T-cell (primary cell): ENCODE measurements at regions not wholly inside any gene's neighbourhood (a gene's known extent, or its start where the extent isn't known, plus 50 kb on each side); places are given as distances from the start of the nearest gene placed in this dataset.
"Not testable (repeated sequence)": the region's sequence is repeated elsewhere in the genome, so short reads cannot be mapped to it uniquely, and the experiment has no call there.

ENCODE experiments used
- ATAC-seq, 4 experiments: fragments of 200-7000 bp in 3 of 4; fragments of 150-1000 bp in 1 of 4; cut with Tn5 transposase; replicated peaks in 1 of 4; 1 replicate in 3 of 4; 2 replicates in 1 of 4; pipeline ENCODE4 v1.10.0; 2021; ENCODE audit warnings: moderate library complexity in 3 of 4, mild to moderate bottlenecking in 2 of 4, moderate number of reproducible peaks in 1 of 4
- CTCF ChIA-PET, 2 donors: fragments of 300-600 bp; sonication (Branson Sonifier 250); formaldehyde crosslinking; loops; one replicate each; lab custom pipeline; 2022; ENCODE audit warnings: antibody characterized with exemption in 2 of 2; lab: Charles Lee
- POLR2A ChIA-PET, 2 donors: fragments of 300-600 bp; sonication (Branson Sonifier 250); formaldehyde crosslinking; loops; one replicate each; lab custom pipeline; 2022; ENCODE audit warnings: antibody characterized with exemption in 2 of 2; lab: Charles Lee
- DNase-seq, 35 experiments: peaks; one replicate each; pipeline versions ENCODE4 v3.0.0 to v3.0.0-alpha.2; 2013 to 2023
- H3K27ac ChIP-seq: one replicate; pipeline ENCODE4 v1.5.1; 2013; ENCODE audit warnings: low read length
- H3K27me3 ChIP-seq, 2 experiments: replicated peaks in 1 of 2; 1 replicate in 1 of 2; 2 replicates in 1 of 2; pipeline versions ENCODE4 v1.6.1 to v1.7.0; 2013; ENCODE audit warnings: low read length in 1 of 2, mixed read lengths in 1 of 2; ENCODE audit not compliant: control insufficient read depth in 2 of 2, insufficient read depth in 2 of 2; ENCODE audit errors: extremely low read depth in 1 of 2
- H3K36me3 ChIP-seq, 2 donors: 1 replicate in 1 of 2; 2 replicates in 1 of 2; pipeline versions ENCODE4 v1.6.1 to v1.7.0; 2013; ENCODE audit warnings: low read length in 1 of 2; ENCODE audit not compliant: control insufficient read depth in 2 of 2, insufficient read depth in 1 of 2; ENCODE audit errors: extremely low read depth in 1 of 2
- H3K4me1 ChIP-seq, 2 experiments: 1 replicate in 1 of 2; 2 replicates in 1 of 2; pipeline versions ENCODE4 v1.6.1 to v1.7.0; 2013; ENCODE audit warnings: low read length in 2 of 2, mixed read lengths in 1 of 2; ENCODE audit not compliant: insufficient read depth in 2 of 2, control insufficient read depth in 1 of 2; ENCODE audit errors: extremely low read depth in 1 of 2
- H3K4me3 ChIP-seq, 2 donors: 1 replicate in 1 of 2; 2 replicates in 1 of 2; pipeline versions ENCODE4 v1.5.1 to v1.7.0; 2013; ENCODE audit warnings: mild to moderate bottlenecking in 2 of 2, low read length in 1 of 2, moderate library complexity in 1 of 2; ENCODE audit not compliant: control insufficient read depth in 1 of 2; ENCODE audit errors: extremely low read depth in 1 of 2
- H3K9me3 ChIP-seq: 2 replicates; pipeline ENCODE4 v1.7.0; 2013
- H3K27ac Mint-ChIP-seq, 2 donors: one replicate each; pipeline ENCODE4 v1.8.0; 2020 to 2021; ENCODE audit warnings: mild to moderate bottlenecking in 2 of 2, mixed read lengths in 2 of 2
- H3K27me3 Mint-ChIP-seq, 2 donors: one replicate each; pipeline ENCODE4 v1.8.0; 2021 to 2022; ENCODE audit warnings: mixed read lengths in 2 of 2
- H3K36me3 Mint-ChIP-seq: one replicate; pipeline ENCODE4 v1.8.0; 2021; ENCODE audit warnings: mixed read lengths
- H3K4me1 Mint-ChIP-seq, 3 donors: one replicate each; pipeline ENCODE4 v1.8.0; 2020 to 2022; ENCODE audit warnings: mixed read lengths in 3 of 3, mild to moderate bottlenecking in 1 of 3
- H3K4me3 Mint-ChIP-seq, 3 donors: one replicate each; pipeline ENCODE4 v1.8.0; 2020 to 2022; ENCODE audit warnings: mild to moderate bottlenecking in 3 of 3, mixed read lengths in 3 of 3, moderate library complexity in 3 of 3
- H3K9me3 Mint-ChIP-seq, 3 donors: one replicate each; pipeline ENCODE4 v1.8.0; 2020 to 2022; ENCODE audit warnings: mixed read lengths in 3 of 3
- WGBS: methylation state at CpG from one replicate; pipeline ENCODE4 v1.1.5; 2013; ENCODE audit warnings: missing lambda C conversion rate; ENCODE audit not compliant: insufficient coverage; 5-methylcytosine and 5-hydroxymethylcytosine counted together

- no peak overlapping the region for H3K4me3 ChIP-seq
- no peaks in the 10 kb centered on the region for H3K9me3 Mint-ChIP-seq
- ATAC-seq (no peak), DNase-seq (no peak)
- no peak overlapping the region for H3K27ac Mint-ChIP-seq
- H3K27me3 ChIP-seq: no peaks in the 10 kb centered on the region
- H3K27me3 Mint-ChIP-seq: no peaks in the 10 kb centered on the region
- no peaks in the 10 kb centered on the region for H3K4me1 ChIP-seq
- H3K4me3 Mint-ChIP-seq: no peak overlapping the region
- ChIA-PET POLR2A (no interaction called here), CTCF (no interaction called here)
- H3K36me3 ChIP-seq: peaks cover 0 to under 1% of the 10 kb centered on the region in 2 donors
- H3K27ac ChIP-seq: no peak overlapping the region
- 100% methylated on average over 3 of the region's 4 CpGs for WGBS
- peaks cover 0 to 5% (median 0%) of the 10 kb centered on the region in 3 donors for H3K4me1 Mint-ChIP-seq
- no peaks in the 10 kb centered on the region for H3K9me3 ChIP-seq
- H3K36me3 Mint-ChIP-seq: no peaks in the 10 kb centered on the region
These were observed 290.9 kb downstream of the CD83 start for GRCh38 chr6:14408446-14408845.

GRCh38 chr6:14412026-14412425, 294.5 kb downstream of the CD83 start:
- no peaks in the 10 kb centered on the region for H3K27me3 Mint-ChIP-seq
- no peaks in the 10 kb centered on the region for H3K9me3 ChIP-seq
- H3K27ac ChIP-seq: no peak overlapping the region
- ATAC-seq (no peak), DNase-seq (no peak)
- H3K9me3 Mint-ChIP-seq: no peaks in the 10 kb centered on the region
- H3K36me3 Mint-ChIP-seq: no peaks in the 10 kb centered on the region
- CTCF ChIA-PET: no interaction called here
- no peaks in the 10 kb centered on the region for H3K27me3 ChIP-seq
- no peak overlapping the region for H3K4me3 Mint-ChIP-seq
- H3K36me3 ChIP-seq: no peaks in the 10 kb centered on the region
- no peak overlapping the region for H3K4me3 ChIP-seq
- POLR2A ChIA-PET: no interaction called here
- H3K4me1 ChIP-seq: no peaks in the 10 kb centered on the region
- no CpG with 5 or more reads among the region's 2 CpGs for whole genome bisulfite sequencing
- H3K27ac Mint-ChIP-seq: no peak overlapping the region
- H3K4me1 Mint-ChIP-seq: peaks cover 0 to 5% (median 0%) of the 10 kb centered on the region in 3 donors

- H3K36me3 ChIP-seq: no peaks in the 10 kb centered on the region
- H3K4me1 ChIP-seq: no peaks in the 10 kb centered on the region
- Mint-ChIP-seq H3K4me3 (no peak overlapping the region), H3K9me3 (peaks cover 0 to 4% (median 0%) of the 10 kb centered on the region in 3 donors), H3K36me3 (no peaks in the 10 kb centered on the region), H3K27me3 (no peaks in the 10 kb centered on the region), H3K27ac (no peak overlapping the region), H3K4me1 (no peaks in the 10 kb centered on the region)
- no CpG with 5 or more reads among the region's 3 CpGs for WGBS
- H3K27ac ChIP-seq: no peak overlapping the region
- ChIA-PET CTCF (no interaction called here), POLR2A (no interaction called here)
- no peaks in the 10 kb centered on the region for H3K27me3 ChIP-seq
- H3K4me3 ChIP-seq: no peak overlapping the region
- DNase-seq (no peak), ATAC-seq (no peak)
- no peaks in the 10 kb centered on the region for H3K9me3 ChIP-seq
These were observed 297.9 kb downstream of the CD83 start for GRCh38 chr6:14415452-14415851.

GRCh38 chr6:14417377-14417776, 299.8 kb downstream of the CD83 start:
- no peaks in the 10 kb centered on the region for H3K27me3 Mint-ChIP-seq

GRCh38 chr6:14419224-14419623, 301.7 kb downstream of the CD83 start:
- POLR2A ChIA-PET, H3K36me3 Mint-ChIP-seq, H3K4me1 Mint-ChIP-seq, H3K36me3 ChIP-seq, CTCF ChIA-PET, H3K9me3 Mint-ChIP-seq, H3K27ac Mint-ChIP-seq, DNase-seq, H3K27ac ChIP-seq, ATAC-seq, H3K4me3 ChIP-seq, H3K27me3 ChIP-seq, H3K4me3 Mint-ChIP-seq, H3K4me1 ChIP-seq, H3K9me3 ChIP-seq, H3K27me3 Mint-ChIP-seq: not testable (repeated sequence)
- WGBS: no CpG with 5 or more reads among the region's 7 CpGs

More at GRCh38 chr6:14417377-14417776, 299.8 kb downstream of the CD83 start:
- Histone ChIP-seq H3K4me3 (no peak overlapping the region), H3K9me3 (no peaks in the 10 kb centered on the region), H3K4me1 (no peaks in the 10 kb centered on the region), H3K36me3 (no peaks in the 10 kb centered on the region), H3K27me3 (no peaks in the 10 kb centered on the region), H3K27ac (no peak overlapping the region)
- Mint-ChIP-seq H3K27ac (no peak overlapping the region), H3K4me1 (no peaks in the 10 kb centered on the region), H3K9me3 (peaks cover 0 to 4% (median 0%) of the 10 kb centered on the region in 3 donors), H3K4me3 (no peak overlapping the region), H3K36me3 (no peaks in the 10 kb centered on the region)
- DNase-seq: no peak
- no peak for ATAC-seq
- WGBS: 90% methylated on average over 2 of the region's 2 CpGs
- ChIA-PET CTCF (no interaction called here), POLR2A (no interaction called here)

- no peak overlapping the region for H3K4me3 Mint-ChIP-seq
- H3K27ac Mint-ChIP-seq: no peak overlapping the region
- no peak for ATAC-seq
These were observed 304.5 kb downstream of the CD83 start for GRCh38 chr6:14422061-14422460.

GRCh38 chr6:14422917-14423316, 305.3 kb downstream of the CD83 start:
- peaks cover 3 to 4% of the 10 kb centered on the region in 2 donors for H3K27me3 Mint-ChIP-seq
- H3K9me3 Mint-ChIP-seq: peaks cover 0 to 1% (median 0%) of the 10 kb centered on the region in 3 donors
- Histone ChIP-seq H3K4me1 (no peaks in the 10 kb centered on the region), H3K27ac (no peak overlapping the region), H3K27me3 (no peaks in the 10 kb centered on the region), H3K9me3 (no peaks in the 10 kb centered on the region), H3K36me3 (no peaks in the 10 kb centered on the region), H3K4me3 (no peak overlapping the region)
- no peak overlapping the region for H3K4me3 Mint-ChIP-seq
- H3K36me3 Mint-ChIP-seq: peaks cover 3% of the 10 kb centered on the region
- no peak overlapping the region for H3K27ac Mint-ChIP-seq
- 100% methylated on average over 1 of the region's 2 CpGs for WGBS
- H3K4me1 Mint-ChIP-seq: no peaks in the 10 kb centered on the region
- CTCF ChIA-PET: interaction anchor here in 1 of 2 donors (0.6 kb wide), 1 partner anchor 612 kb away, joined by 3 read pairs; no protein-coding TSS in a partner anchor
- POLR2A ChIA-PET: no interaction called here
- ATAC-seq (no peak), DNase-seq (no peak)

More at GRCh38 chr6:14422061-14422460, 304.5 kb downstream of the CD83 start:
- POLR2A ChIA-PET: no interaction called here
- no peak overlapping the region for H3K4me3 ChIP-seq
- no peaks in the 10 kb centered on the region for H3K36me3 ChIP-seq
- peaks cover 3 to 4% of the 10 kb centered on the region in 2 donors for H3K27me3 Mint-ChIP-seq
- peaks cover 0 to 4% (median 0%) of the 10 kb centered on the region in 3 donors for H3K9me3 Mint-ChIP-seq
- no peak for DNase-seq
- WGBS: 98% methylated on average over 4 of the region's 6 CpGs
- no peaks in the 10 kb centered on the region for H3K4me1 Mint-ChIP-seq
- CTCF ChIA-PET: no interaction called here
- no peak overlapping the region for H3K27ac ChIP-seq
- H3K36me3 Mint-ChIP-seq: peaks cover 3% of the 10 kb centered on the region
- H3K27me3 ChIP-seq: no peaks in the 10 kb centered on the region
- H3K4me1 ChIP-seq: no peaks in the 10 kb centered on the region
- no peaks in the 10 kb centered on the region for H3K9me3 ChIP-seq
